Mesothelial cell of epicardium (in vitro differentiated cells): ENCODE measurements at regions not wholly inside any gene's neighbourhood (a gene's known extent, or its start where the extent isn't known, plus 50 kb on each side); places are given as distances from the start of the nearest gene placed in this dataset.

ENCODE experiments used
- DNase-seq, 2 experiments: peaks; one replicate each; pipeline ENCODE4 v3.0.0; 2021; ENCODE audit warnings: low spot score in 2 of 2; ENCODE audit not compliant: unreplicated experiment in 2 of 2
- H3K27ac Mint-ChIP-seq: 2 replicates; pipeline ENCODE4 v1.8.0; 2021; ENCODE audit warnings: mixed read lengths
- H3K27me3 Mint-ChIP-seq: 2 replicates; pipeline ENCODE4 v1.8.0; 2021; ENCODE audit warnings: low read depth, mixed read lengths
- H3K36me3 Mint-ChIP-seq: 2 replicates; pipeline ENCODE4 v1.8.0; 2021; ENCODE audit warnings: mixed read lengths
- H3K4me1 Mint-ChIP-seq: 2 replicates; pipeline ENCODE4 v1.8.0; 2021; ENCODE audit warnings: mixed read lengths
- H3K4me3 Mint-ChIP-seq: 2 replicates; pipeline ENCODE4 v1.8.0; 2021; ENCODE audit warnings: mild to moderate bottlenecking, moderate library complexity, mixed read lengths
- H3K9me3 Mint-ChIP-seq: 2 replicates; pipeline ENCODE4 v1.8.0; 2021; ENCODE audit warnings: mixed read lengths
- CTCF ChIP-seq: fragments of 200-600 bp; sonication (generic); IDR thresholded peaks from one replicate; pipeline ENCODE4 v1.5.0; 2021; ENCODE audit warnings: antibody characterized with exemption; ENCODE audit not compliant: unreplicated experiment

GRCh38 chr2:126752876-126753275 lies 96.9 kb downstream of the GYPC start:
- H3K27ac Mint-ChIP-seq = no peak overlapping the region
- no peak for TF ChIP-seq CTCF
- peak in 1 of 2 experiments; percentile 9 for DNase-seq
- H3K36me3 Mint-ChIP-seq = no peaks in the 10 kb centered on the region
- peaks cover 20% of the 10 kb centered on the region for H3K27me3 Mint-ChIP-seq
- no peaks in the 10 kb centered on the region for H3K4me1 Mint-ChIP-seq
- no peaks in the 10 kb centered on the region for H3K9me3 Mint-ChIP-seq
- H3K4me3 Mint-ChIP-seq = no peak overlapping the region

GRCh38 chr2:126753501-126754212 lies 97.7 kb downstream of the GYPC start:
- Mint-ChIP-seq H3K4me3 (no peak overlapping the region), H3K4me1 (no peaks in the 10 kb centered on the region), H3K27ac (no peak overlapping the region), H3K27me3 (peaks cover 20% of the 10 kb centered on the region), H3K9me3 (no peaks in the 10 kb centered on the region), H3K36me3 (no peaks in the 10 kb centered on the region)
- no peak for TF ChIP-seq CTCF
- peak in 1 of 2 experiments; percentile 14 for DNase-seq

DNA sequence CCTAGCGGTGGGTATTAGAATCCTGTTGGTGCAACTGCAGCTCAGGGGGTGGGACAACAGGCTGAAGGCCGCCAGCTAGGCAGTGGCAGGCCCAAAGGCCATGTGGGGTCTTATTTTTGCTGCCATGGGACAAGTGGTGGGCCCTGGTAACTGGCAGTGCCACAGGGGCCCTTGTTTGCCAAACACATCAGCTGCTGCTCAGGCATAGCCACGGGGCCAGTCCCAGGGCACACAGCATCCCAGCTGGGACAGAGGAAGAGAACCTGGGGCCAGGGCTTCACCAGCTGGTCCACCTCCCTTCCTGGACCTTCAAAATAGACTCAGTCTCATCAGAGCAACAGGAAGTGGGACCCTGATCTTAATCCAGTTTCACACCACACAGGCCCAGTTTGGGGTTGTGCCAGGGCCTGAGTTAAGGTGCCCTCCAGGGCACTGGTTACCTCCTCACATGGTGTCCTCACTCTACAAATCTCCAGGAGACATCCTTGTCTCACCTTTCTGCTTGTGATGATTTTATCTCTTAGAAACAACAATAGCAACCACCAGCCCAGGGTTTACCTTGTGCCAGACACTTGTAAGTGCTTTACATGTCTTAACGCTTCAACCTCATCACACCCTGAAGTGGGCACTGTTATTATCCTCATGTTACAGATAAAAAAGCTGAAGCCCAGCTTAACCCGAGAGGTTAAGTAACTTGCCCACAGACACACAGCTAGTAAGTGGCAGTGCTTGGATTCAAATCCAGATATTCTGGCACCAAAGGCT lies 98.5 kb downstream of the GYPC start:
- TF ChIP-seq CTCF = no peak
- Mint-ChIP-seq H3K4me1 (no peaks in the 10 kb centered on the region), H3K4me3 (no peak overlapping the region), H3K27me3 (peaks cover 17% of the 10 kb centered on the region), H3K9me3 (no peaks in the 10 kb centered on the region), H3K27ac (no peak overlapping the region), H3K36me3 (no peaks in the 10 kb centered on the region)
- DNase-seq = peak in 1 of 2 experiments; percentile 11

DNA sequence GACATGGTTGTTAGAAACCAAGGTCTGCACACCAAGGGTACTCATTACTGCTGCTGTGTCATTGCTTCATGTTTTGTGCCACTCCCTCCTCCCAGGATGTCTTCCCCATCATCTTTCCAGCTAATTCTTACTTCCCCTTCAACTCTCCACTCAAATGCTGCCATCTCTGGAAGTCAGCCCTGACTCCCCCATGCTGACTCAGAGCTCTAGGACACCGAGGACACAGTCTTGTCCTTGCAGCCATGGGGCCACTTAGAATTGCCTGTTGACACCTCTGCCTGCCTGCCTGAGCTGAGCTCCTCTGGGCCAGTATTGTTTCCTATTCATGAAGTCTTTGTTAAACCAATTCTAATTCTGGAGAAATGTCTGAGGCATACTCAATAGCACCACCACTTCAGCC lies 100.2 kb downstream of the GYPC start:
- H3K9me3 Mint-ChIP-seq = no peaks in the 10 kb centered on the region
- H3K36me3 Mint-ChIP-seq = no peaks in the 10 kb centered on the region
- peaks cover 13% of the 10 kb centered on the region for H3K27me3 Mint-ChIP-seq
- no peak overlapping the region for H3K4me3 Mint-ChIP-seq
- H3K4me1 Mint-ChIP-seq = peaks cover 1% of the 10 kb centered on the region
- no peak overlapping the region for H3K27ac Mint-ChIP-seq
- TF ChIP-seq CTCF = no peak
- DNase-seq = peak in 1 of 2 experiments; percentile 3

- no peak overlapping the region for H3K27ac Mint-ChIP-seq
- peaks cover 4% of the 10 kb centered on the region for H3K9me3 Mint-ChIP-seq
- peak in 1 of 2 experiments; percentile 29 for DNase-seq
- no peak for TF ChIP-seq CTCF
- H3K4me3 Mint-ChIP-seq = no peak overlapping the region
- H3K36me3 Mint-ChIP-seq = no peaks in the 10 kb centered on the region
- peaks cover 26% of the 10 kb centered on the region for H3K27me3 Mint-ChIP-seq
- peaks cover 8% of the 10 kb centered on the region for H3K4me1 Mint-ChIP-seq
These were observed 105.5 kb downstream of the GYPC start for GRCh38 chr2:126761256-126761980.
